HG03342 (cell line): ENCODE measurements at regions not wholly inside any gene's neighbourhood (a gene's known extent, or its start where the extent isn't known, plus 50 kb on each side); places are given as distances from the start of the nearest gene placed in this dataset.

Source experiments
- ATAC-seq: cut with Tn5 transposase; IDR thresholded peaks from one replicate; pipeline ENCODE4 v1.9.1; 2021; ENCODE audit warnings: mild to moderate bottlenecking, moderate library complexity; ENCODE audit not compliant: unreplicated experiment

GRCh38 chr3:144129536-144130214 is 158.1 kb downstream of the DIPK2A start:
- ATAC-seq, result no peak

- ATAC-seq, result no peak
Measured at GRCh38 chr3:144141074-144141473, 169.5 kb downstream of the DIPK2A start.

- ATAC-seq, result no peak
Measured at GRCh38 chr3:144141496-144141895, 169.9 kb downstream of the DIPK2A start.

- no peak for ATAC-seq
Measured at GRCh38 chr3:144142151-144142840, 170.7 kb downstream of the DIPK2A start.

GRCh38 chr3:144148356-144148755 is 176.7 kb downstream of the DIPK2A start:
- no peak for ATAC-seq

- no peak for ATAC-seq
Measured at GRCh38 chr3:144151983-144152382, 180.4 kb downstream of the DIPK2A start.

- ATAC-seq, result no peak
Measured at GRCh38 chr3:144160627-144161026, 189.0 kb downstream of the DIPK2A start.

GRCh38 chr3:144162042-144162441 is 190.4 kb downstream of the DIPK2A start:
- ATAC-seq, result no peak

- no peak for ATAC-seq
Measured at GRCh38 chr3:144164352-144164751, 192.7 kb downstream of the DIPK2A start.

- no peak for ATAC-seq
Measured at GRCh38 chr3:144165482-144165881, 193.9 kb downstream of the DIPK2A start.

GRCh38 chr3:144167634-144168033 is 196.0 kb downstream of the DIPK2A start:
- ATAC-seq, result no peak

- ATAC-seq, result no peak
Measured at GRCh38 chr3:144173491-144173890, 201.9 kb downstream of the DIPK2A start.

- no peak for ATAC-seq
Measured at GRCh38 chr3:144175644-144176425, 204.2 kb downstream of the DIPK2A start.

- ATAC-seq, result no peak
Measured at GRCh38 chr3:144177649-144178048, 206.0 kb downstream of the DIPK2A start.

GRCh38 chr3:144178607-144179006 is 207.0 kb downstream of the DIPK2A start:
- no peak for ATAC-seq

- ATAC-seq, result no peak
Measured at GRCh38 chr3:144181062-144181461, 209.4 kb downstream of the DIPK2A start.

GRCh38 chr3:144182501-144182900 is 210.9 kb downstream of the DIPK2A start:
- no peak for ATAC-seq

- no peak for ATAC-seq
Measured at GRCh38 chr3:144185276-144185675, 213.7 kb downstream of the DIPK2A start.

- ATAC-seq, result no peak
Measured at GRCh38 chr3:144187531-144188210, 216.0 kb downstream of the DIPK2A start.

GRCh38 chr3:144189044-144189443 is 217.4 kb downstream of the DIPK2A start:
- no peak for ATAC-seq

- no peak for ATAC-seq
Measured at GRCh38 chr3:144197116-144197515, 225.5 kb downstream of the DIPK2A start.
